ENCODE measurements at regions not wholly inside any gene's neighbourhood (a gene's known extent, or its start where the extent isn't known, plus 50 kb on each side); places are given as distances from the start of the nearest gene placed in this dataset.

- Mint-ChIP-seq H3K4me3 (ENCODE audit: unreplicated experiment) (no peak overlapping the region), H3K36me3 (ENCODE audit: low read depth, unreplicated experiment) (no peaks in the 10 kb centered on the region), H3K9me3 (ENCODE audit: unreplicated experiment) (no peaks in the 10 kb centered on the region), H3K27ac (ENCODE audit: unreplicated experiment) (no peak overlapping the region), H3K27me3 (ENCODE audit: low read depth, unreplicated experiment) (no peaks in the 10 kb centered on the region), H3K4me1 (ENCODE audit: low read depth, unreplicated experiment) (no peaks in the 10 kb centered on the region)
- no peak overlapping the region for H2AFZ ChIP-seq (ENCODE audit: low read depth, low read length)
- H3K4me2 ChIP-seq (ENCODE audit: low read length), result no peak overlapping the region
- no peaks in the 10 kb centered on the region for H3K9me3 ChIP-seq (ENCODE audit: insufficient read depth, low read depth, low read length)
- no peaks in the 10 kb centered on the region for H3K4me1 ChIP-seq (ENCODE audit: insufficient read depth, low read length)
- no peak overlapping the region for H3K27ac ChIP-seq (ENCODE audit: low read depth, low read length)
- FAIRE-seq (no peak), DNase-seq (ENCODE audit: low read depth) (no peak)
- TF ChIP-seq EZH2 (IDR thresholded peaks at IDR 0.05; ENCODE audit: insufficient read depth, low read length) (no peak), CTCF (IDR thresholded peaks at IDR 0.05; ENCODE audit: insufficient read depth, low read depth, low read length) (no peak)
- H3K27me3 ChIP-seq (ENCODE audit: insufficient read depth, low read length), result no peaks in the 10 kb centered on the region
- H3K4me3 ChIP-seq (ENCODE audit: insufficient read depth, low read depth, low read length), result no peak overlapping the region
- H3K36me3 ChIP-seq (ENCODE audit: insufficient read depth, low read length), result no peaks in the 10 kb centered on the region
- H4K20me1 ChIP-seq (ENCODE audit: insufficient read depth, low read length), result no peaks in the 10 kb centered on the region
- no peak overlapping the region for H3K9ac ChIP-seq (ENCODE audit: low read length)
- H3K79me2 ChIP-seq (ENCODE audit: insufficient read depth, low read length), result no peaks in the 10 kb centered on the region
These were observed 984.0 kb upstream of the TENM3 start for GRCh38 chr4:181259081-181259709.

GRCh38 chr4:181261279-181261678 is 981.9 kb upstream of the TENM3 start:
- Histone ChIP-seq H4K20me1 (ENCODE audit: insufficient read depth, low read length) (no peaks in the 10 kb centered on the region), H3K4me2 (ENCODE audit: low read length) (peak overlapping the region; percentile 57), H3K9ac (ENCODE audit: low read length) (no peak overlapping the region), H3K4me1 (ENCODE audit: insufficient read depth, low read length) (no peaks in the 10 kb centered on the region), H3K27ac (ENCODE audit: low read depth, low read length) (no peak overlapping the region), H3K9me3 (ENCODE audit: insufficient read depth, low read depth, low read length) (no peaks in the 10 kb centered on the region), H3K36me3 (ENCODE audit: insufficient read depth, low read length) (no peaks in the 10 kb centered on the region), H2AFZ (ENCODE audit: low read depth, low read length) (peak overlapping the region; percentile 72), H3K4me3 (ENCODE audit: insufficient read depth, low read depth, low read length) (no peak overlapping the region), H3K79me2 (ENCODE audit: insufficient read depth, low read length) (no peaks in the 10 kb centered on the region), H3K27me3 (ENCODE audit: insufficient read depth, low read length) (no peaks in the 10 kb centered on the region)
- Mint-ChIP-seq H3K4me1 (ENCODE audit: low read depth, unreplicated experiment) (no peaks in the 10 kb centered on the region), H3K27me3 (ENCODE audit: low read depth, unreplicated experiment) (no peaks in the 10 kb centered on the region), H3K9me3 (ENCODE audit: unreplicated experiment) (no peaks in the 10 kb centered on the region), H3K27ac (ENCODE audit: unreplicated experiment) (no peak overlapping the region), H3K36me3 (ENCODE audit: low read depth, unreplicated experiment) (no peaks in the 10 kb centered on the region), H3K4me3 (ENCODE audit: unreplicated experiment) (peak overlapping the region; percentile 58)
- TF ChIP-seq EZH2 (IDR thresholded peaks at IDR 0.05; ENCODE audit: insufficient read depth, low read length), result no peak
- peak; percentile 52 for TF ChIP-seq CTCF (IDR thresholded peaks at IDR 0.05; ENCODE audit: insufficient read depth, low read depth, low read length)
- no peak for FAIRE-seq
- DNase-seq (ENCODE audit: low read depth), result peak; percentile 34

- H3K4me2 ChIP-seq (ENCODE audit: low read length), result no peak overlapping the region
- no peaks in the 10 kb centered on the region for H3K79me2 ChIP-seq (ENCODE audit: insufficient read depth, low read length)
- Mint-ChIP-seq H3K36me3 (ENCODE audit: low read depth, unreplicated experiment) (no peaks in the 10 kb centered on the region), H3K4me3 (ENCODE audit: unreplicated experiment) (no peak overlapping the region), H3K27me3 (ENCODE audit: low read depth, unreplicated experiment) (no peaks in the 10 kb centered on the region), H3K27ac (ENCODE audit: unreplicated experiment) (no peak overlapping the region), H3K4me1 (ENCODE audit: low read depth, unreplicated experiment) (no peaks in the 10 kb centered on the region), H3K9me3 (ENCODE audit: unreplicated experiment) (no peaks in the 10 kb centered on the region)
- TF ChIP-seq CTCF (IDR thresholded peaks at IDR 0.05; ENCODE audit: insufficient read depth, low read depth, low read length), result no peak
- no peak overlapping the region for H3K27ac ChIP-seq (ENCODE audit: low read depth, low read length)
- DNase-seq (ENCODE audit: low read depth) (no peak), FAIRE-seq (no peak)
- H3K36me3 ChIP-seq (ENCODE audit: insufficient read depth, low read length), result no peaks in the 10 kb centered on the region
- no peak overlapping the region for H3K4me3 ChIP-seq (ENCODE audit: insufficient read depth, low read depth, low read length)
- no peak overlapping the region for H3K9ac ChIP-seq (ENCODE audit: low read length)
- H3K9me3 ChIP-seq (ENCODE audit: insufficient read depth, low read depth, low read length), result no peaks in the 10 kb centered on the region
- no peaks in the 10 kb centered on the region for H3K27me3 ChIP-seq (ENCODE audit: insufficient read depth, low read length)
- no peak overlapping the region for H2AFZ ChIP-seq (ENCODE audit: low read depth, low read length)
- no peaks in the 10 kb centered on the region for H3K4me1 ChIP-seq (ENCODE audit: insufficient read depth, low read length)
- H4K20me1 ChIP-seq (ENCODE audit: insufficient read depth, low read length), result no peaks in the 10 kb centered on the region
These were observed 978.3 kb upstream of the TENM3 start for GRCh38 chr4:181264893-181265292.
